ENCODE measurements at regions not wholly inside any gene's neighbourhood (a gene's known extent, or its start where the extent isn't known, plus 50 kb on each side); places are given as distances from the start of the nearest gene placed in this dataset.

DNA sequence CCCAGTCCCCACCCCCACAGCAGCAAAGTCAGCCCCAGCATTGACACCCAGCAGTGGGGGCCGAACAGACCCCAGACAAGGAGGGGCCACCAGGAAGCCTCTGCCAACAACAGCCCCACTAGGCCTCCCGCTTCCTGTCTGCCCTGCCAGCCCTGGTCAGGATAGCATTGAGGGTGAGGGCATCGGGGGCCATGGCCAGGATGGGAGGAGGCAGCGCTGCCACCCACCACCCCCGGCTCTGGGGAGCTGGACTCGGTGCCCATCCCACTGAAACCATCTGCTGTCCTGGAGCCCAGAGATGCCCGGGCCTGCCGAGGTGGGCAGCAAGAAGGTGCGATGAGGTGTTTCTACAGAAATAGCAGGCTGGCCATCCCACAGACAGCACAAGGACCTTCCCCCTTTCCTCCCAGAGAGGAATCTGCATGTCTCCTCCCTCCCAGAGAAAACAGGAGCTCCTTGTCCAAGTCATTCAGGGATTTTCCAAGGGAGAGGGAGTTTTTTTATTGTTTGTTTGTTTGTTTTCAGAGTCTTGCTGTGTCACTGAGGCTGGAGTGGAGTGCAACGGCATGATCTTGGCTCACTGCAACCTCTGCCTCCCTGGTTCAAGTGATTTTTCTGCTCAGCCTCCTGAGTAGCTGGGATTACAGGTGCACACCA lies 62.1 kb upstream of the BHLHE23 start:
- no peak overlapping the region for H3K4me3 ChIP-seq (replicated peaks in 1 of 2; ENCODE audit: low read depth in 2 of 2, low read length in 2 of 2)
- DNase-seq (ENCODE audit: low read depth in 2 of 2): no peak
- TF ChIP-seq, protein P1, sequence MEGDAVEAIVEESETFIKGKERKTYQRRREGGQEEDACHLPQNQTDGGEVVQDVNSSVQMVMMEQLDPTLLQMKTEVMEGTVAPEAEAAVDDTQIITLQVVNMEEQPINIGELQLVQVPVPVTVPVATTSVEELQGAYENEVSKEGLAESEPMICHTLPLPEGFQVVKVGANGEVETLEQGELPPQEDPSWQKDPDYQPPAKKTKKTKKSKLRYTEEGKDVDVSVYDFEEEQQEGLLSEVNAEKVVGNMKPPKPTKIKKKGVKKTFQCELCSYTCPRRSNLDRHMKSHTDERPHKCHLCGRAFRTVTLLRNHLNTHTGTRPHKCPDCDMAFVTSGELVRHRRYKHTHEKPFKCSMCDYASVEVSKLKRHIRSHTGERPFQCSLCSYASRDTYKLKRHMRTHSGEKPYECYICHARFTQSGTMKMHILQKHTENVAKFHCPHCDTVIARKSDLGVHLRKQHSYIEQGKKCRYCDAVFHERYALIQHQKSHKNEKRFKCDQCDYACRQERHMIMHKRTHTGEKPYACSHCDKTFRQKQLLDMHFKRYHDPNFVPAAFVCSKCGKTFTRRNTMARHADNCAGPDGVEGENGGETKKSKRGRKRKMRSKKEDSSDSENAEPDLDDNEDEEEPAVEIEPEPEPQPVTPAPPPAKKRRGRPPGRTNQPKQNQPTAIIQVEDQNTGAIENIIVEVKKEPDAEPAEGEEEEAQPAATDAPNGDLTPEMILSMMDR (IDR thresholded peaks at IDR 0.05; ENCODE audit: low read depth, low read length): no peak

DNA sequence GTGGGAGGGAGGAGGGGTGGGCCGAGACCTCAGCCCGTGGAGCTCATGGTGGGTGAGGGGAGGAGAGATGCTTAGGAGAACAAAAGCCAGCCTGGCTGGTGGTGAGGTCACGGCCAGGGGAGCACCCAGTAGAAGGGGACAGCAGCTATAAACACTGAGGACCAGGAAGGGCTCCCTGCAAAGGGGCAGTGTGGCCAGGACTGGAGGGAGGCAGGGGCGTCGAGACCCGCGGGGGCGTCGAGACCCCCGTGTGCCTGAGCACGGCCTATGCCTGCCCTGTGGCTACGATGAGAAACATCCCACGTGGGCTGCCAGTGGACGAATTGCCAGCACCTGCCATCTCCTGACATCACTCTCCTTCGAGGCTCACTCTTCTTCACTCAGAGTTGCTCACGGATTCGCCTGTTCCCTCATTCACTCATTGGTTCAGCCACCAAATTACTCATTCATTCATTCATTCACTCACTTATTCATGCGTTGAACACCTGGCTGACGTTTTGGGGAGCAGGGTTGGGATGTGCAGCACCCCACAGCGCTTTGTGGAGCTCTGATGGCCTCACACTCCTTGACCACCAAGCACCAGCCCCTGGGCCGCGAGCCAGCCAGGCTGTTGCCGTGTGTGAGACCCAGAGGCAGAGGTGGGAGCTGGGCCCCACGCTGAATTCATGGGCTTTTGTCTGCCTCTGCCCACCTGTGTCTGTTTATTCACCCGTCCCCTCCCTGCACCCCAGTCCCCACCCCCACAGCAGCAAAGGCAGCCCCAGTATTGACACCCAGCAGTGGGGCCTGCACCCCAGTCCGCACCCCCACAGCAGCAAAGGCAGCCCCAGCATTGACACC lies 61.2 kb upstream of the BHLHE23 start:
- TF ChIP-seq, protein P1 (IDR thresholded peaks at IDR 0.05; ENCODE audit: low read depth, low read length): no peak
- DNase-seq (ENCODE audit: low read depth in 2 of 2): no peak
- H3K4me3 ChIP-seq (replicated peaks in 1 of 2; ENCODE audit: low read depth in 2 of 2, low read length in 2 of 2): no peak overlapping the region

DNA sequence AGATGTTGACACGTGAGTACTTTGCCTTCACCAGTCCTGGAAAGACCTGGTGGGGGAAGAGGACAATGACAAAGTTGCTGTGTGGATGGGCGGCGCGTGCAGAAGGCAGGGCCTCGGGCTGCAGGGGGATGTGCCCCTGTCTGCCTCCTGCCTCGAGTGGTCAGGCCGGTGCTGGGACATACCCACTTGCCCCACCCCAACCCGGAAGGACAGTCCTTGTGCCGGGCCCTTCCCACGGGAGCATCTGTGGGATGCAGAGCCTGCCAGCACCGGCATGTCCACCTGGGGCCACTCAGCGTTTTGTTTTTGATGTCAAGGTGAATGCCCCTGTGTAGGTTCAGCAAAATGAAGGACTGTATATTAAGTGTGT lies 60.5 kb upstream of the BHLHE23 start:
- TF ChIP-seq, protein P1 (IDR thresholded peaks at IDR 0.05; ENCODE audit: low read depth, low read length): no peak
- no peak for DNase-seq (ENCODE audit: low read depth in 2 of 2)
- H3K4me3 ChIP-seq (replicated peaks in 1 of 2; ENCODE audit: low read depth in 2 of 2, low read length in 2 of 2): no peak overlapping the region

DNA sequence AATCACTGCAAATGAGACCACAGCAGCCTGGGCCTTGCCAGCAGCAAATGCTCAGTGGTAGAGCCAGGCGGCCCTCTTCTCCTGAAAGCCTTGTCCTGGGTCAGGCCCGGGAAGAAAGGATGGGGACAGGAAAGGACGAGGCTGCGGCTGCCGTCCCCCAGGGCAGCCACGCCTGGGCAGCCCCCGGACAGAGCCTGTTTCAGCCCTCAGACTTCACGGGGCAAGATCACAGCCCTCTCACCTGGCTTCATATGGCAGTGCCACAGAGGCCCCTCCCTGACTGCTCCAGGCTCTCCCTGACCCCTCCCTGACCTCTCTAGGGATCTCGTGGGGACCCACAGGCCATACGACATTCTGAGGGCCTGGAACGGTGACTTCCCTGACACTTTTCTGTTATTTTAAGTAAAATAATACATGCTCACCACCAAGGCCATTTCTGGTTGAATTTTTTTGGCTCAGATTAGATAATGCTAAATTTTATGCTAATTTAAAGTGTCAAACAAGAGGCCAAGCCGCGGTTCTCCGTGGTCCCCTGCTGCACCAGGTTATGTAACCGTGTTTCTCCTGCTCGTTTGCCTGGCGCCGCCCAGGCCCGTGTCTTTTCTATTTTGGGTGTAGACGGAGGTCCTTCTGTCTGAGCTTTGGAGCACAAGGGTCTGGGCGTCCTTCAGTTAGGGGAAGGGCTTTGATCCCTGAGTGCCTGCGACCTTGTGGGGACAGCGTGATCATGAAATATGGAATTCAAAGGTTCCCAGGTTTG lies 59.9 kb upstream of the BHLHE23 start:
- no peak for DNase-seq (ENCODE audit: low read depth in 2 of 2)
- H3K4me3 ChIP-seq (replicated peaks in 1 of 2; ENCODE audit: low read depth in 2 of 2, low read length in 2 of 2): no peak overlapping the region
- TF ChIP-seq, protein P1 (IDR thresholded peaks at IDR 0.05; ENCODE audit: low read depth, low read length): no peak

DNA sequence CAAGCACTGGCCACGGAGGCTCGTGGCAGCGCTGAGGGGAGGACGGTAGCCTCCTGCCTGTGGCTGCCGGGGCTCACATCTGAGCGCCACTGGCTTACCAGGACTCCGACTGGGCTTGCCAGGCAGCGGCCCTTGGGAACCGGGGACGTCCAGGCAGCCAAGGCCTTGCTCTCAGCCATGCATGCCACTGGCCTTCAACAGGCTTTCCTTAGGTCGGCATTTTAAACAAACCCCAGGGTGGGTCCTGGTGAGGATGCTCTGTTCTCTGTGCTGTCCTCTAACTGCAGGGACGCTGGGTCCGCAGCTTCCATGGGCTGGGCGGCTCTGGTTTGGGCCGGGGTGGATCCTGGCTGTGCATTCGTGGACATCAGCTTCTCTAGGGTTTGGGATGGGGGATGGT lies 59.1 kb upstream of the BHLHE23 start:
- no peak overlapping the region for H3K4me3 ChIP-seq (replicated peaks in 1 of 2; ENCODE audit: low read depth in 2 of 2, low read length in 2 of 2)
- no peak for DNase-seq (ENCODE audit: low read depth in 2 of 2)
- TF ChIP-seq, protein P1 (IDR thresholded peaks at IDR 0.05; ENCODE audit: low read depth, low read length): no peak

DNA sequence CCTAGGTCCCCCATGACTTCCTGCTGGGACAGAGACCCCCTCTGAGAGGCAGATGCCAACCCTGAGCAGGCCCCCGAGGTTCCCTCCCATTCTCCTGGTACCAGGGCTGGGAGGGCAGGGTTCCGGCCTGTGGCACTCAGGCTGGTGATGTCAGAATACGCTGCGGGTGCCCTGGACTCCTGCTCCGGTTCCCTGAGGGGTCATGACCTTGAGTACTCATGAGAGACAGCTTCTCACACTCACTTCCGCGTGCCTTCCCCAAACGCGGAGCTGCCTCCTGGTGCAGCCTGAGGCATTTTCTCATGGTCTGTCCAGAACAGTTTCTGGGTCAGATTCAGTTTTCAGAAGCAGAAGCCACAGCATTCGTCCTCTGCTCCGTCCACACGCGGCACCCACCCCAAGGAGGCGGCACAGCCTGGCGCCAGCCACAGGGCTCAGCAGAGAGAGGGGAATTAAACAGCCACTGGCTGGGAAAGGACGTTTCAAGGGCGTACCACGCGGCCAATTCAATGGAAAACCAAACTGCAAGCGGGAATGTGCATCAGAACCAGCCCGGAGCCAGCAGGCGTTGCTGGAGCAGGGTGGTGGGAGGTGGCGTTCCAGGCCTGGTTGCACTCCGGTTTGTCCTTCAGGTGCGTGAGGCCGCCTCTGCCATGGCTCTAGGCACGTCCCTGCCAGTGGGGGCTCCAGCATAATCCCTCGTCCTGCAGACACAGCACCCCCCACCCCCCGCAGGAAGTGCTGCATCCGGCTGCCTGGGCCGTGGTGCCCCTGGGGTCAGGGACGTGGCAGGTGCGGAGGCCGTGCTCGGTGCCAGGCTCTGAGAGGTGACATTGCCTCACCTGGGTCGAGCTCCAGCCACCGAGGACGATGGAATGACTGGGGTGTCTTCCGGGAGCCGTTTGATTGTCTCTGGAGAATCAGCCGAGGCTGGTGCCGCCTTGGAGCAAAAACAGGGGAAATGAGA lies 58.3 kb upstream of the BHLHE23 start:
- TF ChIP-seq, protein P1 (IDR thresholded peaks at IDR 0.05; ENCODE audit: low read depth, low read length): no peak
- no peak for DNase-seq (ENCODE audit: low read depth in 2 of 2)
- H3K4me3 ChIP-seq (replicated peaks in 1 of 2; ENCODE audit: low read depth in 2 of 2, low read length in 2 of 2): no peak overlapping the region

All from cardiac fibroblast (primary cell).